CD4-positive, CD25-positive, alpha-beta regulatory T cell (primary cell): ENCODE measurements at regions not wholly inside any gene's neighbourhood (a gene's known extent, or its start where the extent isn't known, plus 50 kb on each side); places are given as distances from the start of the nearest gene placed in this dataset.
A peak's percentile ranks its signal among the peaks of the same experiment; 100 is the strongest.

Experiments
- ATAC-seq, 2 donors: fragments of 150-1000 bp; cut with Tn5 transposase; one replicate each; pipeline ENCODE4 v1.10.0; 2021; ENCODE audit warnings: low read depth in 2 of 2, moderate number of reproducible peaks in 2 of 2, moderate library complexity in 1 of 2
- DNase-seq, 3 donors: peaks; one replicate each; pipeline versions ENCODE4 v3.0.0 to v3.0.0-alpha.2; 2012 to 2022; ENCODE audit warnings: mixed read lengths in 1 of 3
- H3K27ac ChIP-seq: one replicate; pipeline ENCODE4 v1.7.0; 2013; ENCODE audit warnings: mild to moderate bottlenecking, low read length; ENCODE audit not compliant: insufficient read depth, poor library complexity, severe bottlenecking
- H3K27me3 ChIP-seq: one replicate; pipeline ENCODE4 v1.7.0; 2013; ENCODE audit warnings: low read length; ENCODE audit not compliant: control insufficient read depth, insufficient read depth
- H3K36me3 ChIP-seq: one replicate; pipeline ENCODE4 v1.7.0; 2013; ENCODE audit warnings: mild to moderate bottlenecking, low read length, moderate library complexity; ENCODE audit not compliant: control insufficient read depth, insufficient read depth
- H3K4me1 ChIP-seq: 2 replicates; pipeline ENCODE4 v1.7.0; 2013; ENCODE audit warnings: mild to moderate bottlenecking, low read length; ENCODE audit not compliant: insufficient read depth, control insufficient read depth, poor library complexity, severe bottlenecking
- H3K4me3 ChIP-seq: one replicate; pipeline ENCODE4 v1.7.0; 2013; ENCODE audit warnings: low read depth, mild to moderate bottlenecking, low read length, moderate library complexity
- H3K9me3 ChIP-seq, 2 experiments: 1 replicate in 1 of 2; 2 replicates in 1 of 2; pipeline ENCODE4 v1.7.0; 2013; ENCODE audit warnings: low read length in 2 of 2, mild to moderate bottlenecking in 1 of 2, moderate library complexity in 1 of 2; ENCODE audit not compliant: control insufficient read depth in 2 of 2
- H3K27ac Mint-ChIP-seq, 3 donors: one replicate each; pipeline ENCODE4 v1.8.0; 2020 to 2022; ENCODE audit warnings: mild to moderate bottlenecking in 3 of 3, mixed read lengths in 3 of 3, moderate library complexity in 2 of 3
- H3K27me3 Mint-ChIP-seq: one replicate; pipeline ENCODE4 v1.8.0; 2022; ENCODE audit warnings: mild to moderate bottlenecking, mixed read lengths
- H3K36me3 Mint-ChIP-seq: one replicate; pipeline ENCODE4 v1.8.0; 2020; ENCODE audit warnings: mixed read lengths
- H3K4me1 Mint-ChIP-seq, 4 donors: one replicate each; pipeline ENCODE4 v1.8.0; 2020 to 2022; ENCODE audit warnings: mixed read lengths in 4 of 4, mild to moderate bottlenecking in 1 of 4
- H3K4me3 Mint-ChIP-seq, 4 donors: one replicate each; pipeline ENCODE4 v1.8.0; 2020 to 2022; ENCODE audit warnings: mild to moderate bottlenecking in 4 of 4, mixed read lengths in 4 of 4, moderate library complexity in 3 of 4
- H3K9me3 Mint-ChIP-seq, 7 donors: one replicate each; pipeline ENCODE4 v1.8.0; 2020 to 2022; ENCODE audit warnings: mixed read lengths in 7 of 7, mild to moderate bottlenecking in 3 of 7, moderate library complexity in 2 of 7

- ATAC-seq (no peak), DNase-seq (no peak)
- Histone ChIP-seq H3K27ac (no peak overlapping the region), H3K9me3 (peaks cover 2 to 9% of the 10 kb centered on the region in 2 experiments), H3K4me1 (no peaks in the 10 kb centered on the region), H3K4me3 (no peak overlapping the region), H3K36me3 (no peaks in the 10 kb centered on the region), H3K27me3 (no peaks in the 10 kb centered on the region)
- Mint-ChIP-seq H3K27me3 (peaks cover 5% of the 10 kb centered on the region), H3K4me3 (no peak overlapping the region), H3K27ac (no peak overlapping the region), H3K4me1 (no peaks in the 10 kb centered on the region), H3K9me3 (peaks cover 0 to 5% (median 0%) of the 10 kb centered on the region in 7 donors), H3K36me3 (peaks cover 3% of the 10 kb centered on the region)
Observed at GRCh38 chr22:44442186-44442815, 55.7 kb downstream of the RTL6 start.

- no peak for DNase-seq
- Histone ChIP-seq H3K27me3 (no peaks in the 10 kb centered on the region), H3K9me3 (peaks cover 1 to 9% of the 10 kb centered on the region in 2 experiments), H3K4me3 (no peak overlapping the region), H3K4me1 (no peaks in the 10 kb centered on the region), H3K27ac (no peak overlapping the region), H3K36me3 (no peaks in the 10 kb centered on the region)
- Mint-ChIP-seq H3K4me3 (no peak overlapping the region), H3K27ac (no peak overlapping the region), H3K9me3 (peaks cover 0 to 5% (median 0%) of the 10 kb centered on the region in 7 donors), H3K4me1 (no peaks in the 10 kb centered on the region), H3K36me3 (peaks cover 2% of the 10 kb centered on the region), H3K27me3 (peaks cover 5% of the 10 kb centered on the region)
- no peak for ATAC-seq
Observed at GRCh38 chr22:44441401-44442185, 56.4 kb downstream of the RTL6 start.

GRCh38 chr22:44440224-44441160, 57.5 kb downstream of the RTL6 start:
- ATAC-seq = no peak
- H3K4me1 ChIP-seq = no peaks in the 10 kb centered on the region
- no peak overlapping the region for H3K4me3 Mint-ChIP-seq
- H3K9me3 Mint-ChIP-seq = no peaks in the 10 kb centered on the region
- no peaks in the 10 kb centered on the region for H3K36me3 Mint-ChIP-seq
- DNase-seq = no peak
- no peak overlapping the region for H3K27ac ChIP-seq
- H3K27me3 Mint-ChIP-seq = peaks cover 5% of the 10 kb centered on the region
- H3K27ac Mint-ChIP-seq = peak overlapping the region in 1 of 3 donors; percentile 38
- no peaks in the 10 kb centered on the region for H3K27me3 ChIP-seq
- peaks cover 0 to 2% (median 0%) of the 10 kb centered on the region in 4 donors for H3K4me1 Mint-ChIP-seq
- no peaks in the 10 kb centered on the region for H3K9me3 ChIP-seq
- H3K36me3 ChIP-seq = no peaks in the 10 kb centered on the region
- H3K4me3 ChIP-seq = no peak overlapping the region

GRCh38 chr22:44439356-44440223, 58.4 kb downstream of the RTL6 start:
- Histone ChIP-seq H3K9me3 (no peaks in the 10 kb centered on the region), H3K27ac (no peak overlapping the region), H3K27me3 (no peaks in the 10 kb centered on the region), H3K4me3 (no peak overlapping the region), H3K36me3 (no peaks in the 10 kb centered on the region), H3K4me1 (no peaks in the 10 kb centered on the region)
- H3K27ac Mint-ChIP-seq = peak overlapping the region in 1 of 3 donors; percentile 38
- peaks cover 0 to 2% (median 0%) of the 10 kb centered on the region in 4 donors for H3K4me1 Mint-ChIP-seq
- H3K36me3 Mint-ChIP-seq = no peaks in the 10 kb centered on the region
- DNase-seq = no peak
- ATAC-seq = no peak
- H3K27me3 Mint-ChIP-seq = peaks cover 5% of the 10 kb centered on the region
- no peaks in the 10 kb centered on the region for H3K9me3 Mint-ChIP-seq
- no peak overlapping the region for H3K4me3 Mint-ChIP-seq

GRCh38 chr22:44438481-44439131, 59.4 kb downstream of the RTL6 start:
- Histone ChIP-seq H3K4me3 (no peak overlapping the region), H3K36me3 (no peaks in the 10 kb centered on the region), H3K27ac (no peak overlapping the region), H3K9me3 (no peaks in the 10 kb centered on the region), H3K4me1 (no peaks in the 10 kb centered on the region), H3K27me3 (peaks cover 2% of the 10 kb centered on the region)
- H3K9me3 Mint-ChIP-seq = no peaks in the 10 kb centered on the region
- no peaks in the 10 kb centered on the region for H3K36me3 Mint-ChIP-seq
- peak overlapping the region in 1 of 3 donors; percentile 31 for H3K27ac Mint-ChIP-seq
- DNase-seq (no peak), ATAC-seq (no peak)
- peaks cover 0 to 2% (median 0%) of the 10 kb centered on the region in 4 donors for H3K4me1 Mint-ChIP-seq
- H3K4me3 Mint-ChIP-seq = no peak overlapping the region
- H3K27me3 Mint-ChIP-seq = peaks cover 7% of the 10 kb centered on the region

- peak overlapping the region in 1 of 3 donors; percentile 46 for H3K27ac Mint-ChIP-seq
- no peaks in the 10 kb centered on the region for H3K4me1 ChIP-seq
- no peak for ATAC-seq
Observed at GRCh38 chr22:44438056-44438455, 60.0 kb downstream of the RTL6 start.

More at GRCh38 chr22:44438056-44438455, 60.0 kb downstream of the RTL6 start:
- H3K36me3 ChIP-seq = no peaks in the 10 kb centered on the region
- H3K4me3 Mint-ChIP-seq = no peak overlapping the region
- no peaks in the 10 kb centered on the region for H3K9me3 Mint-ChIP-seq
- peaks cover 2% of the 10 kb centered on the region for H3K27me3 ChIP-seq
- no peak for DNase-seq
- H3K27me3 Mint-ChIP-seq = peaks cover 8% of the 10 kb centered on the region
- H3K4me3 ChIP-seq = no peak overlapping the region
- no peaks in the 10 kb centered on the region for H3K9me3 ChIP-seq
- no peaks in the 10 kb centered on the region for H3K36me3 Mint-ChIP-seq
- H3K4me1 Mint-ChIP-seq = peaks cover 0 to 2% (median 0%) of the 10 kb centered on the region in 4 donors
- no peak overlapping the region for H3K27ac ChIP-seq
